ENCODE measurements at regions not wholly inside any gene's neighbourhood (a gene's known extent, or its start where the extent isn't known, plus 50 kb on each side); places are given as distances from the start of the nearest gene placed in this dataset.
A peak's percentile ranks its signal among the peaks of the same experiment; 100 is the strongest.

DNA sequence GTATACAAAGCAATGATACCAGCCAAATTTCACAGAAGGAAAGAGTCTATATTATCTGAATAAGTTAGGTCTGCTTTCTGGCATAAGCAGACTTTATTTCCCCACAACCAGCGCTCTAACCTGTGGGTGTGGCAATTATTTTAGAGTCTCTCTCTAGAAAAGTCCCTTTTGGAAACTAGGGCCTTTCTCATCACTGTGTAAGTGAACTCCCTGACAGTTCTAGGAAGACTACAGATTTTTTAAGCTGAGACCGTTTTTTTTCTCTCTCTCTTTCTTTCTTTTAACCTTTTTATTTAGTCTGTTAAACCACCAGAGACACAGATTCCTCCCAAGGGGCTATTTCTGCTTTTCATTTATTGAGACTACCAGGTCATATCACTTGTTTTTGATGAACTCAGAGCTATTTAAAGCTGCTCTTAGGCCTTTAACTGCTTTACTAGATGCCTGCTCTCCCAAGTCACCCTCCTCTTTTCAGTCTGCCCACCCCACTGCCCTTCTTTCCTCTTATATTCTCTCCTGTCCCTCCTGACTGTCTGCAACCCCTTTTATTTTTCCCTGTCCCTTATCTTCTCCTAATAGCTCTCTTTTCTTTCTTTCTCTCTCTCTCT lies 69.2 kb upstream of the ARHGAP5 start:
- H3K4me1 ChIP-seq = peaks cover 24% of the 10 kb centered on the region
- DNase-seq (no peak), ATAC-seq (peak in 3 of 4 donors; percentile 43 to 75 (median 61))
- intact Hi-C loops (cut with DNase I) = no loop called here
- H3K27me3 ChIP-seq (ENCODE audit: insufficient read depth in 3 of 3, low read length in 2 of 3) = no peaks in the 10 kb centered on the region
- H3K4me3 ChIP-seq = no peak overlapping the region
- WGBS, 3 donors = 69 to 71% (median 69%) methylated on average over 2 of the region's 2 CpGs
- H3K9me3 ChIP-seq = no peaks in the 10 kb centered on the region
- H3K36me3 ChIP-seq (ENCODE audit: insufficient read depth in 1 of 2, low read depth in 1 of 2) = no peaks in the 10 kb centered on the region
- TF ChIP-seq, protein P1, sequence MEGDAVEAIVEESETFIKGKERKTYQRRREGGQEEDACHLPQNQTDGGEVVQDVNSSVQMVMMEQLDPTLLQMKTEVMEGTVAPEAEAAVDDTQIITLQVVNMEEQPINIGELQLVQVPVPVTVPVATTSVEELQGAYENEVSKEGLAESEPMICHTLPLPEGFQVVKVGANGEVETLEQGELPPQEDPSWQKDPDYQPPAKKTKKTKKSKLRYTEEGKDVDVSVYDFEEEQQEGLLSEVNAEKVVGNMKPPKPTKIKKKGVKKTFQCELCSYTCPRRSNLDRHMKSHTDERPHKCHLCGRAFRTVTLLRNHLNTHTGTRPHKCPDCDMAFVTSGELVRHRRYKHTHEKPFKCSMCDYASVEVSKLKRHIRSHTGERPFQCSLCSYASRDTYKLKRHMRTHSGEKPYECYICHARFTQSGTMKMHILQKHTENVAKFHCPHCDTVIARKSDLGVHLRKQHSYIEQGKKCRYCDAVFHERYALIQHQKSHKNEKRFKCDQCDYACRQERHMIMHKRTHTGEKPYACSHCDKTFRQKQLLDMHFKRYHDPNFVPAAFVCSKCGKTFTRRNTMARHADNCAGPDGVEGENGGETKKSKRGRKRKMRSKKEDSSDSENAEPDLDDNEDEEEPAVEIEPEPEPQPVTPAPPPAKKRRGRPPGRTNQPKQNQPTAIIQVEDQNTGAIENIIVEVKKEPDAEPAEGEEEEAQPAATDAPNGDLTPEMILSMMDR (IDR thresholded peaks at IDR 0.05) = no peak
- H3K27ac ChIP-seq = peak overlapping the region; percentile 63

DNA sequence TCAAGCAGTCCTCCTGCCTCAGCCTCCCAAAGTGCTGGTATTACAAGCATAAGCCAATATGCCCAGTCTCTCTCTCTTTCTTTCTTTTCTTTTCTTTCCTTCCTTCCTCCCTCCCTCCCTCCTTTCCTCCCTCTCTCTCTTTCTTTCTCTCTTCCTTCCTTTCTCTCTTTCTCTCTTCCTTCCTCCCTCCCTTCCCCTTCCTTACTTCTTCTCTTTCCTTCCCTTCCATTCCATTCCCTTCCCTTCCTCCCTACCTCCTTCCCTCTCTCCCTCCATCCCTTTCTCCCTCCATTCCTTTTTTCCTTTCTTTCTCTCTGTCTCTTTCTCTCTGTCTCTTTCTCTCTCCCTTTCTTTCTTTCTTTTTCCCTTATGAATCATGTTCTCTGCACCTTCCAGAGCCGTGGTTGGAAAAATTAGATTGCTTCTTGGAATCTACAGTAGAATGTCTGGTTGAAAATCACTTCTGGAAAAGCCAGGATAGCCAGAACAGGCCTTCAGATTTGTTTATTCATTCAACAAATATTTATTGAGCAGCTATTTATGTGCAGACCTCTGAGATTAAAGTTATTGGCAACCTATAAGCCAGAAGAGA lies 68.4 kb upstream of the ARHGAP5 start:
- Histone ChIP-seq H3K27me3 (ENCODE audit: insufficient read depth in 3 of 3, low read length in 2 of 3) (no peaks in the 10 kb centered on the region), H3K4me3 (no peak overlapping the region), H3K27ac (peak overlapping the region; percentile 63), H3K4me1 (peaks cover 24% of the 10 kb centered on the region), H3K36me3 (ENCODE audit: insufficient read depth in 1 of 2, low read depth in 1 of 2) (no peaks in the 10 kb centered on the region), H3K9me3 (no peaks in the 10 kb centered on the region)
- intact Hi-C loops (cut with DNase I) = no loop called here
- no peak for ATAC-seq
- TF ChIP-seq, protein P1 (IDR thresholded peaks at IDR 0.05) = no peak
- no peak for DNase-seq
- WGBS, 3 donors = 89 to 90% (median 89%) methylated on average over 1 of the region's 1 CpG

DNA sequence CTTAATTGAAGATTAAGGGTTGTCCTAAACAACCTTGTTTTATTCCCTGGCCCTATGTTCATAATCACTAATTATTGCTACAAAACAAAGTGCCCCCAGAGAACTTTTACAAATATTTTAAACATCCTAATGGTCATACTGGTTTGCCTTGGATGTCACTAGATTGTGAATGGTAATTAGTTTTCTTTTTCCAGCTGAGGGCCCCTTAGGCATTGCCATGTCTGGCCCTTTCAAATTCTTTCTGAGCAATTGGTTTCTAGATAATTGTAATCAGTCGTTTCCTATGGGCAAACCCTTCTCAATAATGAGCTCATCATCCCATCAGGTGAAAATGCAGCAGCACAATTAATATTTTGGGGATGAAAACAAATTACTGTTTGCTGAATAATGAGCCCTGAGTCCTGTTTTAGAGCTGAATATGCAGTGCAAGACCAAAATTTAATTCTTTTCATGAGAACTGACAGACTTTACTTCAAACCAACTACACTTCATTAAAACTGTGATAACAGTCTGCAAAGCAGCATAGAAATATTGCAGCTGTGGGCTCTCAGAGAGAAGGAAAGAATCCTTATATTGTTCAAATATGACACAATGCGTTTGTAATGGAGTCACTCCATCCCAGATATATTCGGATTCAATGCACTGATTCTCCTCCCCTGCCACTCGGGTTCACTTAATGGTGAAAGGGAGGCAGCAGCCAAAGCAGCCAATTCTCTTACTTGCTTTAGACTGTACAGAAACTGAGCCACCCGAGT lies 67.7 kb upstream of the ARHGAP5 start:
- H3K27me3 ChIP-seq (ENCODE audit: insufficient read depth in 3 of 3, low read length in 2 of 3) = no peaks in the 10 kb centered on the region
- H3K27ac ChIP-seq = no peak overlapping the region
- DNase-seq (no peak), ATAC-seq (no peak)
- WGBS, 3 donors = 77 to 78% (median 78%) methylated on average over 5 of the region's 5 CpGs
- TF ChIP-seq, protein P1 (IDR thresholded peaks at IDR 0.05) = no peak
- peaks cover 24% of the 10 kb centered on the region for H3K4me1 ChIP-seq
- no peaks in the 10 kb centered on the region for H3K9me3 ChIP-seq
- H3K36me3 ChIP-seq (ENCODE audit: insufficient read depth in 1 of 2, low read depth in 1 of 2) = no peaks in the 10 kb centered on the region
- intact Hi-C loops (cut with DNase I) = no loop called here
- H3K4me3 ChIP-seq = no peak overlapping the region

DNA sequence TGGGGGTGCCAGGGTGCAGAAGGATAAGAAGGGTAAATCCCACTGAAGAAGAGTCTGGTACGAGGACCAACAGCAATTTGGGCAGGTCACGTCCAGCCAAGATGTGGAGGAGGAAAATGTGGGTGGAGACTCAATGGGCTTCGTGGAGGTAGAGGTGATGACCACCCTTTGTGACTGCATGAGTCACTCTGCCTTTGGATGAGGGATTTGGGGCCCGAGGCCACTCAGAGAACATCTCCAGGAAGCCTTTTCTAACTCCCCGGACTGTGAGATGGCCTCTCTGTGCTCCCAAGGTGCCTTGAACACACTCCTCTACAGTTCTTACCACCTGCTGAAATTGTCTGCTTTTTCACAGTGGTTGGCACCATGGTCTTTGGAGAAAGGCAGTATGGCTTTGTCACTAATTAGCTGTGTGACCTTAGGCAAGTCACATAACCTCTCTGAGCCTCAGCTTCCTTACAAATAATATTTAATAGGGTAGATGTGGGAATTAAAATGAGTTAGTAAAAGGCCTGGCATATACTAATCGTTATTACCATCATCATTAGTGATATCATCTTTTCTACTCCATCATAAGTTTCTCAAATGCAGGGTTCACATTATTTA lies 67.0 kb upstream of the ARHGAP5 start:
- no peak for ATAC-seq
- Histone ChIP-seq H3K27me3 (ENCODE audit: insufficient read depth in 3 of 3, low read length in 2 of 3) (no peaks in the 10 kb centered on the region), H3K9me3 (no peaks in the 10 kb centered on the region), H3K4me3 (no peak overlapping the region), H3K36me3 (ENCODE audit: insufficient read depth in 1 of 2, low read depth in 1 of 2) (no peaks in the 10 kb centered on the region), H3K4me1 (peaks cover 24% of the 10 kb centered on the region), H3K27ac (no peak overlapping the region)
- 80 to 92% (median 82%) methylated on average over 6 of the region's 6 CpGs for WGBS, 3 donors
- TF ChIP-seq, protein P1 (IDR thresholded peaks at IDR 0.05) = no peak
- no peak for DNase-seq
- intact Hi-C loops (cut with DNase I) = no loop called here
